CMK (cell line): ENCODE measurements at regions not wholly inside any gene's neighbourhood (a gene's known extent, or its start where the extent isn't known, plus 50 kb on each side); places are given as distances from the start of the nearest gene placed in this dataset.

Experiments
- DNase-seq: peaks from one replicate; pipeline ENCODE4 v3.0.0-alpha.2; 2010; ENCODE audit warnings: low read depth

GRCh38 chr16:62967611-62968010 is 931.4 kb upstream of the CDH8 start:
- no peak for DNase-seq

- DNase-seq: no peak
Observed at GRCh38 chr16:62967163-62967562, 930.9 kb upstream of the CDH8 start.

GRCh38 chr16:62966626-62967025 is 930.4 kb upstream of the CDH8 start:
- no peak for DNase-seq

- no peak for DNase-seq
Observed at GRCh38 chr16:62965831-62966230, 929.6 kb upstream of the CDH8 start.

- no peak for DNase-seq
Observed at GRCh38 chr16:62963846-62964245, 927.6 kb upstream of the CDH8 start.

GRCh38 chr16:62955033-62955349 is 918.8 kb upstream of the CDH8 start:
- DNase-seq: no peak

GRCh38 chr16:62954144-62955032 is 918.1 kb upstream of the CDH8 start:
- DNase-seq: no peak

GRCh38 chr16:62950351-62950750 is 914.1 kb upstream of the CDH8 start:
- DNase-seq: no peak

GRCh38 chr16:62940569-62940968 is 904.3 kb upstream of the CDH8 start:
- no peak for DNase-seq

- DNase-seq: no peak
Observed at GRCh38 chr16:62939687-62940086, 903.4 kb upstream of the CDH8 start.

GRCh38 chr16:62933929-62934328 is 897.7 kb upstream of the CDH8 start:
- no peak for DNase-seq

- no peak for DNase-seq
Observed at GRCh38 chr16:62929593-62929992, 893.4 kb upstream of the CDH8 start.

- DNase-seq: no peak
Observed at GRCh38 chr16:62927122-62927521, 890.9 kb upstream of the CDH8 start.

GRCh38 chr16:62926121-62926801 is 890.0 kb upstream of the CDH8 start:
- DNase-seq: no peak

GRCh38 chr16:62921904-62922303 is 885.7 kb upstream of the CDH8 start:
- no peak for DNase-seq

- no peak for DNase-seq
Observed at GRCh38 chr16:62913924-62914323, 877.7 kb upstream of the CDH8 start.

GRCh38 chr16:62913333-62913732 is 877.1 kb upstream of the CDH8 start:
- no peak for DNase-seq

GRCh38 chr16:62909597-62909996 is 873.4 kb upstream of the CDH8 start:
- no peak for DNase-seq

- DNase-seq: no peak
Observed at GRCh38 chr16:62907562-62907961, 871.3 kb upstream of the CDH8 start.

- no peak for DNase-seq
Observed at GRCh38 chr16:62903961-62904502, 867.8 kb upstream of the CDH8 start.

- no peak for DNase-seq
Observed at GRCh38 chr16:62899737-62900136, 863.5 kb upstream of the CDH8 start.

GRCh38 chr16:62889097-62889496 is 852.9 kb upstream of the CDH8 start:
- DNase-seq: no peak

- no peak for DNase-seq
Observed at GRCh38 chr16:62883509-62883908, 847.3 kb upstream of the CDH8 start.
